HG02973 (cell line): ENCODE measurements at regions not wholly inside any gene's neighbourhood (a gene's known extent, or its start where the extent isn't known, plus 50 kb on each side); places are given as distances from the start of the nearest gene placed in this dataset.
"Not testable (repeated sequence)": the region's sequence is repeated elsewhere in the genome, so short reads cannot be mapped to it uniquely, and the experiment has no call there.

ENCODE experiments used
- ATAC-seq: cut with Tn5 transposase; IDR thresholded peaks from one replicate; pipeline ENCODE4 v1.9.1; 2021; ENCODE audit warnings: moderate library complexity; ENCODE audit not compliant: unreplicated experiment

DNA sequence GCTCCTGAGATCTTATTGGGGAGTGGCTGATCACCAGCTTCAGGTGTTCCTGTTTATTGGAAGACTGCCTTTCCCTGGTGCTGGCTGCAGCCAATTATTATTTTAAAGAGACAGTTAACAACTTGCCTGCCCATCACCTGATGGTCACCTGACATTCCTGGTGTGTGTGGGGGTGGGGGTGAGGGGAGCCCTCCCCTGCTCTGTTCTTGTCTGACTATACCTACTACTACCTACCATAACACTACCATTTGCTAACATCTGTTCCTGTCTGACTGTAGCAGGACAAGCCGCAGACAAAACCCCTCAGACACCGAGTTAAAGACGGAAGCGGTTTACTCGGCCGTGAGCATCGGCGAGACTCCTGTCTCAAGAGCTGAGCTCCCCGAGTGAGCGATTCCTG lies 54.9 kb upstream of the NBPF3 start:
- no peak for ATAC-seq

DNA sequence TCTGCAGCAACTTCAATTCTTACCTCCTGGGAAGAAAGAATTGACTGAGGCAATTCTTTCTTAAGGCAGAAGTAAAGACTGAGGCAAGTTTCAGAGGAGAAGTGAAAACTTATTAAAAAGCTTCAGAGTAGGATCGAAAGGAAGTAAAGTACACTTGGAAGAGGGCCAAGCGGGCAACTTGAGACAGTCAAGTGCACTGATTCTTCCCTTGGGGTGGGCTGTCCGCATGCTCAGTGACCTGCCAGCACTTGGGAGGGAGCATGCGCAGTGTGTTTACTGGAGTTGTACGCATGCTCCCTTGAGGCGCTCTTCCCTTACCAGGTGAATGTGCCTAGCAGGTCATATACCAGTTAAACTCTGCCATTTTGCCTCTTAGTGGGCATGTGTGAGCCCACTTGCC lies 55.3 kb upstream of the NBPF3 start:
- no peak for ATAC-seq

- no peak for ATAC-seq
These were observed 56.0 kb upstream of the NBPF3 start for GRCh38 chr1:21383785-21384401.

GRCh38 chr1:21381354-21381753 lies 58.6 kb upstream of the NBPF3 start:
- no peak for ATAC-seq

- ATAC-seq: not testable (repeated sequence)
These were observed 59.8 kb upstream of the NBPF3 start for GRCh38 chr1:21380147-21380546.

GRCh38 chr1:21379571-21379970 lies 60.4 kb upstream of the NBPF3 start:
- no peak for ATAC-seq

DNA sequence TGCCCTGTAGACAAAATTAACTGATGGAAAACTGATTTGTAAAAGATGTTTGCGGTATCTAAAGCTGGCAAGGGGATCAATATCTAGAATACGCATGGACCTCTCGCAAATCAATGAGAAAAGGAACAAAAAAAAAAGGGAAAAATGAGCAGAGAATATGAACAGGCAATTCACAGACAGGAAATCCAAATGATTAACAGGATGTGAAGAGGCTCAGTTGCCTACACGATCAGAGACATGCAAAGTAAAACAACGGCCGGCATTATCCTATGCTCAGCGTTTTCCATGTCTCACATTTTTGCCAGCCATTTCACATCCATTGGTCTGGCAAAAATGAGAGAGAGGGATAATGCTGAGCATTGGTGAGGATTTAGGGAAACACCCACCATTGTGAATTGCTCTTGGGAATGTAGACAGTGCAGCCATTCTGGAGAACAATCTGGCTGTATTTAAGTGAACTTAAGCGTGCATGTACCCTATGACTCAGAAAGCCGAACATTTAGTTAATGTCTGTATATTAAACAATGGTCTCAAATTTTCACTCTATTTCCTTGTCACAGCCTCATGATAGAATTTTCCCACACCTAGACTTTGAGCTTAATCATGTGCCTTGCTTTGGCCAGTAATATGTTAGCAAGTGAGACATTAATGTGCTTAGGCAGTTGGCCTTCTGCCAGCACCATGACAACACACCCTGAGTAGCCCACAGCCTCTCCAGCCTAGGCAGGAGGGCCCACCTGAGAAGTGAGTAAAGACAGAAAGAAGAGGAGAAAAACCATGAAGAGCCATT lies 61.0 kb upstream of the NBPF3 start:
- ATAC-seq: no peak

DNA sequence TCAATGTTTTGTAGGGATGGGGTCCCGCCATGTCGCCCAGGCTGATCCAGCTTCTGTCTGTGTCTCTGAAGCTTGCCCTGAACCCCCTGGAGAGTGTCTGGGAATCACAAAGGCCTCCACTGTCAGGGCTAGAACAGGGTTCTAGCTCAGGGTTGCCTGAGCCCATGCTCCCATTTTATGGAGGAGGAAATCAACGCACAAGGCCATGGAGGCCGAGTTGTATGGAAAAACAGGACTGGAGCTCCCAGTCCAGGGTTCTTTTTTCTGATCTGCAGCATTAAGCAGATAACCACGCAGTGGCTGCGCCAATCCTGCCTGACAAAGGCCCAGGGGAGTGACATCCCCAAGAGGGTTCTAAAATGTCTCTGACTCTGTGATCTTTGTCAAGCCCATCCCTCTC lies 67.6 kb upstream of the NBPF3 start:
- no peak for ATAC-seq

- ATAC-seq: no peak
These were observed 70.0 kb upstream of the NBPF3 start for GRCh38 chr1:21369905-21370304.

DNA sequence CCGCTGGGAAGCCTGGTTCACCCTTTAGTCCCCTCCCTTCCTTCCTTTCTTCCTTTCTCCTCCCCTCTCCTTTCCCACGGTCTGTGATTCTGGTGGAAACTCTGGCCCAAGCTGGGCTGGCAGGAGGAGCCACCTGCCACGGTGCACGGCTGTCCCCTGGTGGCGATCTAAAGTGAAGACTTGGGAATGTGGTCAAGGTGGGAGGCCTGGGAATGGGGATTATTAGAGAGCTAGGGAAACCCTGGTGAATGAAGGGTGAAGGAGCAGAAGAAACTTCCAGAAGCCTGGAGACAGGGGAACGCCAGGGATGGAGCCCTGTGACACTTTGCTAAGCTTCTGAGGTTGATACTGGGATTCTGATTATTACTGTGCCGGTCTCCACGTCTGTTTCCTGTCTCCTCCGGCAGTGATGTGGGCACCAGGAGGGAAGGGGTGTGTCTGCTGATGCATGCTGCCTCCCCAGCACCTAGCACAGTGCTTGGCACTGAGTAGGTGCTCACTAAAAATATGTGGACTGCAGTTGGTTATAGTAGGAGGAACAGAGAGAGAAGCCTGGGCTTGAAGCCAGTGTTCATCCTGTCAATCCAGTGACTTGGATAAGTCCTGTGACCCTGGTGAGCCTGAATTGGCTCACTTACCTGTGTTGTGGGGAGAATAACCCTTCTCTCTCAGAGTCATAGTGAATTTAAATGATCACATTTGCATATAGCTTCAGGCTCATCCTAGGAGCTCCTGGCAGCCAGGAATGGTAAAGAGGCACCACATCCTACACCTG lies 71.2 kb upstream of the NBPF3 start:
- no peak for ATAC-seq

- not testable (repeated sequence) for ATAC-seq
These were observed 71.9 kb upstream of the NBPF3 start for GRCh38 chr1:21367973-21368514.

DNA sequence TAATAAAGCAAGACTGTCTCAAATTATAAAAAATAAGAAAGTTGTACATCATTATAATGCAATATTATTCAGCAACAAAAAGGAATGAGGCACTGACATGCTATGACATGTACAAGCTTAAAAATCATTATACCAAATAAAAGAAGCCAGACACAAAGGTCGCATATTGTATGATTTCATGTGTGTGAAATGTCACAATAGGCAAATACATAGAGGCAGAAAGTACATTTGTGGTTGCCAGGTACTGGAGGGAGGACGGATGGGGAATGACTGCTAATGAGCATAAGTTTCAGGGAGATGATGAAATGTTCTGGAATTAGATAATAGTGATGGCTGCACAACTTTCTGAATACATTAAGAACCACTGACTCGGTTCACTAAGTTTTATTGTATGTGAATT lies 73.6 kb upstream of the NBPF3 start:
- ATAC-seq: no peak

DNA sequence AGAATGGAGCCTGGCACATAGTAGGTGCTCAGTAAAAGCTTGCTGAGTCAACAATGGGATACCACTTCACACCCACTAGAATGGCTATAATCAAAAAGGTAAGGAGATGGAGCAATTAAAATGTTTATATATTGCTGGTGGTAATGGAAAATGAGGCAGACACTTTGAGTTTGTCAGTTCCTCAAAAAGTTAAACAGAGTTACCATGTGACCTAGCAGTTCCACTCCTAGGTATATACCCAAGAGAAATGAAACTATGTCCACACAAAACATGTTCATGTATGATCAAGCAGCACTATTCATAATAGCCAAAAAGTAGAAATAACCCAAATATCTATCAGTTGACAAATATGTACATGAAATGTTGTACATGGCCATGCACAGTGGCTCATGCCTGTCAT lies 74.8 kb upstream of the ECE1 start:
- ATAC-seq: no peak

DNA sequence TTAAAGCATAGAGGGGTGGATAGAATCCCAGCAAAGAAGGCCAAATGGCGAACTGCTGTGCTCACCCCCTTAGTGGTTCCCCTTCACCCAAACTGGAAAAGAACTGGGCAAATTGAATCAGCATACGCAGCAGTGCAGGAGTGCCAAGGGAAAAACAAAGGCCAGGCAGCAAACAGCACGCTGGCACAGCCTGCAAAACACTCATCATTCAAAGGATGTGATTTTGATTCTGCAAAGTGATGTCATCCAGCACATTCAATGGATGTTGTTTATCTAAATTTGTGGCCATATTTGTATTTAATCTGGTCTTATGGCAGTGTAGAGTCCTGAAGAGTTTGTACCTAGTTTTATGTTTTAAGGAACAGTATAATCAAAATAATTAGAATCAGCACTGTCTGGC lies 71.8 kb upstream of the ECE1 start:
- no peak for ATAC-seq

DNA sequence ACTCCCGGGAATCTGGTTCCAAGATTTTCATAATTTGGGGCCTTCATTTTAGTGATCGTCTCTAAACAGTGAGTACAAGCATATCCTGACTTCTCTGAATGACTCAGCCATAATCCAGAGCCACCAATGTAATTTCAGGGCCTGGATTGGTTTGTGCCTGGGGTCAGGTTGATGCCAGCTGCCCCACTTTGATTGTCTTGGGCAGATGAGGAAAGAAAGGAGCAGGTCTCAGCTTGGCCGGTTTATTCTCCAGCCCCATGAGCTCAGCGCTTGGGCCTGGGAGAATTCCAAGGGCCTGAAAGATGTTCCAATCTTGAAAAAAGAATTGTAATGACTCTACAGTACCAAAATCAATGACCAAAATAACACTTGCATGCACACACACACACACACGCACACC lies 71.2 kb upstream of the ECE1 start:
- no peak for ATAC-seq

- no peak for ATAC-seq
These were observed 66.9 kb upstream of the ECE1 start for GRCh38 chr1:21357161-21357560.

DNA sequence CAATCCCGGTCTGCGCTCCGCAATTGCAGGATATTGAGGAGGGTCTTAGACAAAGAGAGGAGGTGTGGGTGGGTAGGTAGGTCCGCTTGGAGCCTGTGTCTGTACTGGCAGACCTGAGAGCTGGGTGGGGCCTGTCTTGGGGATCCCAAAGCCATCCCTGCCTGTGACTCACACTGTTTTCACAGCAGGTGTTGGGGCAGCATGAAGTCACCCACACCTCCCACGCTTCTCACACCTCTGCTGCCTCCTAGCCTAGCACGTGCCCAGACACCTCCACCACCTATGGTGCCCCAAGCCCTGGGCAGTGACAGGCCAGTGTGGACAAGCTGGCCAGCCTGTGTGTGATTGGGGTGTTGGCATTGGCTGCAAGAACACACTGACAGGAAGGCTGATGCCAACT lies 65.7 kb upstream of the ECE1 start:
- no peak for ATAC-seq

DNA sequence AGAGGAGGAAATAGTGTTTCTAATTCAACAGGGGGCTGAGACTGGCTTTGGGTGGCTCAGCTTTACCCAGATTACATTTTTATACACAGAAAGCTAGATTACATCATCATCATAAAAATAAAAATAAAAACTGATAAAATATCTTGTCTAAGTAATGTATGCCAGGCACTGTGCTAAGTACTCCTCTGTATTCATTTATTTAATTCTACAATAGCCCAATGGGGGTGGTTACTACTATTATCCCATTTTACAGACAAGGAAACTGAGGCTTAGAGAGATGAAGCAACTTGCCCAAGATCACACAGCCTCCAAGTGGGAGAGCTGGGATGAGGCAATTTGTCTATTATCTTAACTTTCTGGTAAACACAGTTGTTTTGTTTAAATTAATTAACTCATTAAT lies 62.3 kb upstream of the ECE1 start:
- no peak for ATAC-seq

DNA sequence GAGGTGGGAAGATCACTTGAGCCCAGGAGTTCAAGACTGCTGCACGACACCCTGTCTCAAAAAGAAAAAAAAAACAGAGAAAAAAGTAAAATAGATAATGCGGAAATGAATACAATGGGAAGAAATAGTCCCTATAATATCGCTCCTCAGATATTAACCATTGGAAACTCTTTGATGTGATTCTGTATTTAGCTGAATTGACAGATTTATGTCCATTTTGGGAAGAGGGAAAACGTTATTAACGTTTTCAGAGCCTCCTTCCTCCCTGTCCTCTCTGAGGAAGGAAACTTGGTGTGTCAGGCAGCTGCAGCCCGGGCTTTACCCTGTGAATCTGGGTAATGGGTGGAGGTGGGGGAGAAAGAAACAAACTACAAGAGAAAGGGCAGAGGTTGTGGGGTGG lies 61.6 kb upstream of the ECE1 start:
- no peak for ATAC-seq

DNA sequence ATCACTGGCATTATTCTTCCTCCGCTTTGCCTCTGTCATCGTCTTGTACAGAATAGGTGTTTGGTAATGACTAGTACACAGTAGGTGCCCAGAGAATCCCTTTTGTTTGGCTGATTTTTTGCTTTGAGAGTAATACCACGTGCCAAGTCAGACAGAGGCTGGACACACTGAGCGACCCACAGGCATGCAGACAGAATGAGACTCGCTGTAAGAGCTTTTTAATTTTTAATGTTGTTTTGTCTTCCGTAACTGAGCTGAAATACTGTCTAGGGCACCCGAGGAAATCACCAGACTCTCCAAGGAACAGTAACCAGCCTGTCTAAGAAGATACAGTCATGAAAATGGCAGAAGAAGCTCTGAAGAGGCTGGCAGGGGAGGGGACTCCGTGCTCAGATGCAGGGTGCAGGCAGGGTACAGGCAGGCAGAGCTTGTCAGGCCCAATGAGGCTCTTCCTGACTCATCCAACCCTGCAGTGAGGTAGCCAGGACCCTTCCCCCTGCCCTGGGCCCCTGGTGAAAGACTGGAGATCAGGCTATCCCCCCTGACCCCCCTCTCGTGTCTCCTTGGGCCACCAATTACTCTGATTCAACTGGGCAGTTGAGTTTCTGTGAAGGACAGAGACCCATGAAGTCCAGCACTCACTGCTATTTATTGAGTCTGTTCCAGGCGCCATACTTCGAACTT lies 60.1 kb upstream of the ECE1 start:
- no peak for ATAC-seq

DNA sequence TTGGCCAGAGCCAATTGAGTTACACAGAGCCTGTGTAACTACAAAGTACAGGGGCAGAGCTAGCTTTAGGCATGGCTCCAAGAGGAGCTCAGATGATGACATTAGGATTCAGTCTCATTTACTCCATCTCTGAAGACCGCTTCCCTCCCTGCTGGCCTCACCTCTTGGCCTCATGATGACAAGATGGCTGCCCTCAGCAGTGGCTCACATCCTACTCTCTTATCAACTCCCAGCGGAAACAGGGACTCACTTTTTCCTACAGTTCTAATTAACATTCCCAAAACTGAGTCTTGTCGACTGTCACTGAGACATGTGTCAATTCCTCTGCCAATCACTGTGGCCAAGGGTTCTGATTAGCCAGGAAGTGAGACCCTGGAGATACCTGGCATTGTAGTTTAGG lies 59.4 kb upstream of the ECE1 start:
- no peak for ATAC-seq
